Neural progenitor cell (in vitro differentiated cells): ENCODE measurements at regions not wholly inside any gene's neighbourhood (a gene's known extent, or its start where the extent isn't known, plus 50 kb on each side); places are given as distances from the start of the nearest gene placed in this dataset.

Source experiments
- EZH2 ChIP-seq: fragments of 200-600 bp; sonication (generic); IDR thresholded peaks from 2 replicates; pipeline ENCODE4 v1.6.1; 2017; ENCODE audit warnings: antibody characterized with exemption, mild to moderate bottlenecking, moderate library complexity
- TF ChIP-seq, protein P1 (sequence below): fragments of 200-600 bp; sonication (generic); IDR thresholded peaks from 2 replicates; pipeline ENCODE4 v1.5.1; 2017; ENCODE audit warnings: antibody characterized with exemption, mild to moderate bottlenecking

DNA sequence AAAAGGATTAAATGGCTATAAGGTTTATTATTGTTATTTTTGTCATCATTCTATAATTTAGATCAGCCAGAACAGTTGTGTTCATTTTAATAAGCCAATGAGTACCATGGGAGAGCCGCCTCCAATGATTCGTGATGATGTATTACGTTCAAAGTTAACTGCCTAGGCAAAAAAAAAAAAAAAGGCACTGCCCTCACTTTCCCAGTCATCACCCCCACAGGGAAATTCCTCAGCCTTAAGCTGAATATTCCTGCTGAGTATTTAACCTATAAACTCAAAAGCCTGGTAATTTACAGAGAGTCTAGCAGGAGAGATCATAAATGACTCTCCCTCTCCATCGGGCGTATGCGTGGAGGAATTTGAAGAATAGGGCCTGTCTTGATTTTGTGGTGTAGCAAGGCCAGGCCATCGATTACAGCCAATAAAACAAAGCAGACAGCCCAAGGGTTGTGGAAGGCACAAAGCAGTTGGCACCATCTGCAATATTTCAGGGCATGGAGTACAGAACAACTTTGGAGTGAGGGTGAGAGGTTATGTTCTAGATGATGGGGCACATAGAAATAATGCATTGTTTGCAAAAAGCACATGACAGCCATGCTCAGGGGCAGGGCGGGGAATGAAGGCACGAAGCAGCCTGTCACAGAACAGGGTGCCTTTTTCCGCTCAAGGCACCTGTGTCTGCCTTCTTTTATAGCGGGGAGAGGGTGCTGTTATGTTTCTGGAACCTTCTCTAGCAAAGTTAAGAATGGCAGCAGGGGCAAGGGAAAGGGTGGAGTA lies 138.2 kb upstream of the DTNBP1 start:
- TF ChIP-seq, protein P1, sequence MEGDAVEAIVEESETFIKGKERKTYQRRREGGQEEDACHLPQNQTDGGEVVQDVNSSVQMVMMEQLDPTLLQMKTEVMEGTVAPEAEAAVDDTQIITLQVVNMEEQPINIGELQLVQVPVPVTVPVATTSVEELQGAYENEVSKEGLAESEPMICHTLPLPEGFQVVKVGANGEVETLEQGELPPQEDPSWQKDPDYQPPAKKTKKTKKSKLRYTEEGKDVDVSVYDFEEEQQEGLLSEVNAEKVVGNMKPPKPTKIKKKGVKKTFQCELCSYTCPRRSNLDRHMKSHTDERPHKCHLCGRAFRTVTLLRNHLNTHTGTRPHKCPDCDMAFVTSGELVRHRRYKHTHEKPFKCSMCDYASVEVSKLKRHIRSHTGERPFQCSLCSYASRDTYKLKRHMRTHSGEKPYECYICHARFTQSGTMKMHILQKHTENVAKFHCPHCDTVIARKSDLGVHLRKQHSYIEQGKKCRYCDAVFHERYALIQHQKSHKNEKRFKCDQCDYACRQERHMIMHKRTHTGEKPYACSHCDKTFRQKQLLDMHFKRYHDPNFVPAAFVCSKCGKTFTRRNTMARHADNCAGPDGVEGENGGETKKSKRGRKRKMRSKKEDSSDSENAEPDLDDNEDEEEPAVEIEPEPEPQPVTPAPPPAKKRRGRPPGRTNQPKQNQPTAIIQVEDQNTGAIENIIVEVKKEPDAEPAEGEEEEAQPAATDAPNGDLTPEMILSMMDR = no peak
- no peak for TF ChIP-seq EZH2
